ENCODE measurements at regions not wholly inside any gene's neighbourhood (a gene's known extent, or its start where the extent isn't known, plus 50 kb on each side); places are given as distances from the start of the nearest gene placed in this dataset.

- Histone ChIP-seq H3K36me3 (ENCODE audit: control insufficient read depth, low read depth, low read length) (no peaks in the 10 kb centered on the region), H3K4me1 (ENCODE audit: control insufficient read depth, low read depth, low read length) (no peaks in the 10 kb centered on the region), H3K4me3 (ENCODE audit: low read length) (no peak overlapping the region), H3K27ac (ENCODE audit: low read length) (no peak overlapping the region), H3K9me3 (ENCODE audit: control insufficient read depth, low read depth, low read length) (no peaks in the 10 kb centered on the region), H3K9ac (ENCODE audit: low read length) (no peak overlapping the region), H3K27me3 (ENCODE audit: control insufficient read depth, insufficient read depth, low read length) (no peaks in the 10 kb centered on the region)
Measured at GRCh38 chr1:78369546-78369945, 121.2 kb upstream of the PTGFR start.

GRCh38 chr1:78370356-78370755 lies 120.4 kb upstream of the PTGFR start:
- no peaks in the 10 kb centered on the region for H3K9me3 ChIP-seq (ENCODE audit: control insufficient read depth, low read depth, low read length)
- no peak overlapping the region for H3K9ac ChIP-seq (ENCODE audit: low read length)
- H3K36me3 ChIP-seq (ENCODE audit: control insufficient read depth, low read depth, low read length) = no peaks in the 10 kb centered on the region
- H3K4me1 ChIP-seq (ENCODE audit: control insufficient read depth, low read depth, low read length) = no peaks in the 10 kb centered on the region
- H3K27me3 ChIP-seq (ENCODE audit: control insufficient read depth, insufficient read depth, low read length) = no peaks in the 10 kb centered on the region
- H3K27ac ChIP-seq (ENCODE audit: low read length) = no peak overlapping the region
- no peak overlapping the region for H3K4me3 ChIP-seq (ENCODE audit: low read length)

GRCh38 chr1:78370779-78371482 lies 119.8 kb upstream of the PTGFR start:
- Histone ChIP-seq H3K36me3 (ENCODE audit: control insufficient read depth, low read depth, low read length) (no peaks in the 10 kb centered on the region), H3K9ac (ENCODE audit: low read length) (no peak overlapping the region), H3K27ac (ENCODE audit: low read length) (no peak overlapping the region), H3K27me3 (ENCODE audit: control insufficient read depth, insufficient read depth, low read length) (no peaks in the 10 kb centered on the region), H3K4me3 (ENCODE audit: low read length) (no peak overlapping the region), H3K9me3 (ENCODE audit: control insufficient read depth, low read depth, low read length) (no peaks in the 10 kb centered on the region), H3K4me1 (ENCODE audit: control insufficient read depth, low read depth, low read length) (no peaks in the 10 kb centered on the region)

- H3K4me1 ChIP-seq (ENCODE audit: control insufficient read depth, low read depth, low read length) = no peaks in the 10 kb centered on the region
- H3K27ac ChIP-seq (ENCODE audit: low read length) = no peak overlapping the region
- H3K9me3 ChIP-seq (ENCODE audit: control insufficient read depth, low read depth, low read length) = no peaks in the 10 kb centered on the region
- no peaks in the 10 kb centered on the region for H3K36me3 ChIP-seq (ENCODE audit: control insufficient read depth, low read depth, low read length)
- H3K4me3 ChIP-seq (ENCODE audit: low read length) = no peak overlapping the region
- H3K27me3 ChIP-seq (ENCODE audit: control insufficient read depth, insufficient read depth, low read length) = no peaks in the 10 kb centered on the region
- H3K9ac ChIP-seq (ENCODE audit: low read length) = no peak overlapping the region
Measured at GRCh38 chr1:78373676-78374075, 117.1 kb upstream of the PTGFR start.

- H3K27ac ChIP-seq (ENCODE audit: low read length) = no peak overlapping the region
- no peaks in the 10 kb centered on the region for H3K4me1 ChIP-seq (ENCODE audit: control insufficient read depth, low read depth, low read length)
- H3K27me3 ChIP-seq (ENCODE audit: control insufficient read depth, insufficient read depth, low read length) = no peaks in the 10 kb centered on the region
- H3K9ac ChIP-seq (ENCODE audit: low read length) = no peak overlapping the region
- H3K36me3 ChIP-seq (ENCODE audit: control insufficient read depth, low read depth, low read length) = no peaks in the 10 kb centered on the region
- H3K4me3 ChIP-seq (ENCODE audit: low read length) = no peak overlapping the region
- no peaks in the 10 kb centered on the region for H3K9me3 ChIP-seq (ENCODE audit: control insufficient read depth, low read depth, low read length)
Measured at GRCh38 chr1:78375996-78376395, 114.8 kb upstream of the PTGFR start.

GRCh38 chr1:78377356-78377928 lies 113.3 kb upstream of the PTGFR start:
- H3K27me3 ChIP-seq (ENCODE audit: control insufficient read depth, insufficient read depth, low read length) = no peaks in the 10 kb centered on the region
- no peaks in the 10 kb centered on the region for H3K4me1 ChIP-seq (ENCODE audit: control insufficient read depth, low read depth, low read length)
- H3K4me3 ChIP-seq (ENCODE audit: low read length) = no peak overlapping the region
- no peaks in the 10 kb centered on the region for H3K36me3 ChIP-seq (ENCODE audit: control insufficient read depth, low read depth, low read length)
- no peaks in the 10 kb centered on the region for H3K9me3 ChIP-seq (ENCODE audit: control insufficient read depth, low read depth, low read length)
- no peak overlapping the region for H3K27ac ChIP-seq (ENCODE audit: low read length)
- H3K9ac ChIP-seq (ENCODE audit: low read length) = no peak overlapping the region

- no peaks in the 10 kb centered on the region for H3K27me3 ChIP-seq (ENCODE audit: control insufficient read depth, insufficient read depth, low read length)
- H3K4me3 ChIP-seq (ENCODE audit: low read length) = no peak overlapping the region
- no peak overlapping the region for H3K9ac ChIP-seq (ENCODE audit: low read length)
- no peaks in the 10 kb centered on the region for H3K9me3 ChIP-seq (ENCODE audit: control insufficient read depth, low read depth, low read length)
- H3K27ac ChIP-seq (ENCODE audit: low read length) = no peak overlapping the region
- H3K36me3 ChIP-seq (ENCODE audit: control insufficient read depth, low read depth, low read length) = no peaks in the 10 kb centered on the region
- no peaks in the 10 kb centered on the region for H3K4me1 ChIP-seq (ENCODE audit: control insufficient read depth, low read depth, low read length)
Measured at GRCh38 chr1:78383923-78384322, 106.9 kb upstream of the PTGFR start.

GRCh38 chr1:78385744-78386462 lies 104.9 kb upstream of the PTGFR start:
- Histone ChIP-seq H3K27me3 (ENCODE audit: control insufficient read depth, insufficient read depth, low read length) (no peaks in the 10 kb centered on the region), H3K9me3 (ENCODE audit: control insufficient read depth, low read depth, low read length) (no peaks in the 10 kb centered on the region), H3K4me1 (ENCODE audit: control insufficient read depth, low read depth, low read length) (no peaks in the 10 kb centered on the region), H3K36me3 (ENCODE audit: control insufficient read depth, low read depth, low read length) (no peaks in the 10 kb centered on the region), H3K27ac (ENCODE audit: low read length) (no peak overlapping the region), H3K4me3 (ENCODE audit: low read length) (no peak overlapping the region), H3K9ac (ENCODE audit: low read length) (no peak overlapping the region)

- no peaks in the 10 kb centered on the region for H3K4me1 ChIP-seq (ENCODE audit: control insufficient read depth, low read depth, low read length)
- H3K4me3 ChIP-seq (ENCODE audit: low read length) = no peak overlapping the region
- H3K9me3 ChIP-seq (ENCODE audit: control insufficient read depth, low read depth, low read length) = no peaks in the 10 kb centered on the region
- H3K27me3 ChIP-seq (ENCODE audit: control insufficient read depth, insufficient read depth, low read length) = no peaks in the 10 kb centered on the region
- no peaks in the 10 kb centered on the region for H3K36me3 ChIP-seq (ENCODE audit: control insufficient read depth, low read depth, low read length)
- no peak overlapping the region for H3K9ac ChIP-seq (ENCODE audit: low read length)
- H3K27ac ChIP-seq (ENCODE audit: low read length) = no peak overlapping the region
Measured at GRCh38 chr1:78387201-78387600, 103.6 kb upstream of the PTGFR start.

- Histone ChIP-seq H3K9ac (ENCODE audit: low read length) (no peak overlapping the region), H3K4me3 (ENCODE audit: low read length) (no peak overlapping the region), H3K4me1 (ENCODE audit: control insufficient read depth, low read depth, low read length) (no peaks in the 10 kb centered on the region), H3K9me3 (ENCODE audit: control insufficient read depth, low read depth, low read length) (no peaks in the 10 kb centered on the region), H3K27me3 (ENCODE audit: control insufficient read depth, insufficient read depth, low read length) (no peaks in the 10 kb centered on the region), H3K36me3 (ENCODE audit: control insufficient read depth, low read depth, low read length) (no peaks in the 10 kb centered on the region), H3K27ac (ENCODE audit: low read length) (no peak overlapping the region)
Measured at GRCh38 chr1:78387871-78388270, 102.9 kb upstream of the PTGFR start.

- Histone ChIP-seq H3K36me3 (ENCODE audit: control insufficient read depth, low read depth, low read length) (no peaks in the 10 kb centered on the region), H3K9me3 (ENCODE audit: control insufficient read depth, low read depth, low read length) (no peaks in the 10 kb centered on the region), H3K4me3 (ENCODE audit: low read length) (no peak overlapping the region), H3K27ac (ENCODE audit: low read length) (no peak overlapping the region), H3K9ac (ENCODE audit: low read length) (no peak overlapping the region), H3K27me3 (ENCODE audit: control insufficient read depth, insufficient read depth, low read length) (no peaks in the 10 kb centered on the region), H3K4me1 (ENCODE audit: control insufficient read depth, low read depth, low read length) (no peaks in the 10 kb centered on the region)
Measured at GRCh38 chr1:78388275-78388674, 102.5 kb upstream of the PTGFR start.

GRCh38 chr1:78401148-78401547 lies 89.6 kb upstream of the PTGFR start:
- H3K4me3 ChIP-seq (ENCODE audit: low read length) = no peak overlapping the region
- no peaks in the 10 kb centered on the region for H3K4me1 ChIP-seq (ENCODE audit: control insufficient read depth, low read depth, low read length)
- no peaks in the 10 kb centered on the region for H3K27me3 ChIP-seq (ENCODE audit: control insufficient read depth, insufficient read depth, low read length)
- H3K9ac ChIP-seq (ENCODE audit: low read length) = no peak overlapping the region
- no peaks in the 10 kb centered on the region for H3K9me3 ChIP-seq (ENCODE audit: control insufficient read depth, low read depth, low read length)
- H3K36me3 ChIP-seq (ENCODE audit: control insufficient read depth, low read depth, low read length) = no peaks in the 10 kb centered on the region
- H3K27ac ChIP-seq (ENCODE audit: low read length) = no peak overlapping the region
